Nephron (organoid): ENCODE measurements at regions not wholly inside any gene's neighbourhood (a gene's known extent, or its start where the extent isn't known, plus 50 kb on each side); places are given as distances from the start of the nearest gene placed in this dataset.

Experiments used
- H3K27ac Mint-ChIP-seq, 3 experiments: 2 replicates each; pipeline ENCODE4 v1.8.0; 2020; ENCODE audit warnings: mixed read lengths in 3 of 3, mild to moderate bottlenecking in 2 of 3, moderate library complexity in 1 of 3
- H3K27me3 Mint-ChIP-seq: 2 replicates; pipeline ENCODE4 v1.8.0; 2021; ENCODE audit warnings: low read depth, mild to moderate bottlenecking, moderate library complexity, mixed read lengths
- H3K36me3 Mint-ChIP-seq: 2 replicates; pipeline ENCODE4 v1.8.0; 2020; ENCODE audit warnings: low read depth, mixed read lengths
- H3K4me1 Mint-ChIP-seq: 2 replicates; pipeline ENCODE4 v1.8.0; 2020; ENCODE audit warnings: mixed read lengths
- H3K4me3 Mint-ChIP-seq, 3 experiments: 2 replicates each; pipeline ENCODE4 v1.8.0; 2020; ENCODE audit warnings: mild to moderate bottlenecking in 3 of 3, mixed read lengths in 3 of 3, moderate library complexity in 2 of 3
- H3K9me3 Mint-ChIP-seq: 2 replicates; pipeline ENCODE4 v1.8.0; 2020; ENCODE audit warnings: mixed read lengths
- CTCF ChIP-seq, 3 experiments: fragments of 200-600 bp; sonication (generic); IDR thresholded peaks; one replicate each; pipeline ENCODE4 v1.5.0; 2021; ENCODE audit warnings: antibody characterized with exemption in 3 of 3; ENCODE audit not compliant: unreplicated experiment in 3 of 3

- no peaks in the 10 kb centered on the region for H3K9me3 Mint-ChIP-seq
- no peaks in the 10 kb centered on the region for H3K4me1 Mint-ChIP-seq
- no peak overlapping the region for H3K27ac Mint-ChIP-seq
- no peak overlapping the region for H3K4me3 Mint-ChIP-seq
- H3K27me3 Mint-ChIP-seq = no peaks in the 10 kb centered on the region
- TF ChIP-seq CTCF (IDR thresholded peaks at IDR 0.05; ENCODE audit: unreplicated experiment in 3 of 3) = no peak
- H3K36me3 Mint-ChIP-seq = no peaks in the 10 kb centered on the region
Measured at GRCh38 chr2:212815453-212815852, 276.9 kb upstream of the ERBB4 start.

GRCh38 chr2:212814941-212815340 is 276.3 kb upstream of the ERBB4 start:
- H3K9me3 Mint-ChIP-seq = no peaks in the 10 kb centered on the region
- no peaks in the 10 kb centered on the region for H3K4me1 Mint-ChIP-seq
- H3K27me3 Mint-ChIP-seq = no peaks in the 10 kb centered on the region
- H3K36me3 Mint-ChIP-seq = no peaks in the 10 kb centered on the region
- TF ChIP-seq CTCF (IDR thresholded peaks at IDR 0.05; ENCODE audit: unreplicated experiment in 3 of 3) = no peak
- H3K27ac Mint-ChIP-seq = no peak overlapping the region
- no peak overlapping the region for H3K4me3 Mint-ChIP-seq

- Mint-ChIP-seq H3K27ac (no peak overlapping the region), H3K27me3 (no peaks in the 10 kb centered on the region), H3K9me3 (no peaks in the 10 kb centered on the region), H3K4me1 (no peaks in the 10 kb centered on the region), H3K36me3 (no peaks in the 10 kb centered on the region), H3K4me3 (no peak overlapping the region)
- no peak for TF ChIP-seq CTCF (IDR thresholded peaks at IDR 0.05; ENCODE audit: unreplicated experiment in 3 of 3)
Measured at GRCh38 chr2:212811921-212812320, 273.3 kb upstream of the ERBB4 start.

- no peaks in the 10 kb centered on the region for H3K9me3 Mint-ChIP-seq
- no peak for TF ChIP-seq CTCF (IDR thresholded peaks at IDR 0.05; ENCODE audit: unreplicated experiment in 3 of 3)
- no peak overlapping the region for H3K4me3 Mint-ChIP-seq
- H3K4me1 Mint-ChIP-seq = no peaks in the 10 kb centered on the region
- H3K27me3 Mint-ChIP-seq = no peaks in the 10 kb centered on the region
- no peaks in the 10 kb centered on the region for H3K36me3 Mint-ChIP-seq
- H3K27ac Mint-ChIP-seq = no peak overlapping the region
Measured at GRCh38 chr2:212811036-212811805, 272.6 kb upstream of the ERBB4 start.

GRCh38 chr2:212797484-212798205 is 259.0 kb upstream of the ERBB4 start:
- TF ChIP-seq CTCF (IDR thresholded peaks at IDR 0.05; ENCODE audit: unreplicated experiment in 3 of 3) = no peak
- no peak overlapping the region for H3K4me3 Mint-ChIP-seq
- H3K36me3 Mint-ChIP-seq = no peaks in the 10 kb centered on the region
- peaks cover 4% of the 10 kb centered on the region for H3K4me1 Mint-ChIP-seq
- H3K9me3 Mint-ChIP-seq = no peaks in the 10 kb centered on the region
- no peaks in the 10 kb centered on the region for H3K27me3 Mint-ChIP-seq
- no peak overlapping the region for H3K27ac Mint-ChIP-seq
